G401 (cell line): ENCODE measurements at regions not wholly inside any gene's neighbourhood (a gene's known extent, or its start where the extent isn't known, plus 50 kb on each side); places are given as distances from the start of the nearest gene placed in this dataset.
"Not testable (repeated sequence)": the region's sequence is repeated elsewhere in the genome, so short reads cannot be mapped to it uniquely, and the experiment has no call there.

Source experiments
- DNase-seq: peaks from one replicate; pipeline ENCODE4 v3.0.0-alpha.2; 2015; ENCODE audit warnings: low spot score
- in situ Hi-C: cut with HindIII; loops from 2 replicates; pipeline ENCODE4 v1.10.0; 2016; ENCODE audit warnings: low sequenced_read_pairs, mixed read lengths

GRCh38 chr17:53765609-53766008, 57.1 kb upstream of the KIF2B start:
- DNase-seq: no peak
- in situ Hi-C loops: no loop called here

GRCh38 chr17:53765129-53765528, 57.6 kb upstream of the KIF2B start:
- DNase-seq: no peak
- in situ Hi-C loops: no loop called here

- DNase-seq: no peak
- in situ Hi-C loops: no loop called here
Measured at GRCh38 chr17:53757559-53757958, 65.2 kb upstream of the KIF2B start.

GRCh38 chr17:53757116-53757515, 65.6 kb upstream of the KIF2B start:
- DNase-seq, in situ Hi-C loops: not testable (repeated sequence)

GRCh38 chr17:53749178-53749577, 73.5 kb upstream of the KIF2B start:
- in situ Hi-C loops: no loop called here
- DNase-seq: no peak

- DNase-seq, in situ Hi-C loops: not testable (repeated sequence)
Measured at GRCh38 chr17:53748159-53748820, 74.4 kb upstream of the KIF2B start.

GRCh38 chr17:53740312-53740711, 82.4 kb upstream of the KIF2B start:
- in situ Hi-C loops: no loop called here

GRCh38 chr17:53736516-53737240, 86.0 kb upstream of the KIF2B start:
- DNase-seq: no peak
- in situ Hi-C loops: no loop called here

More at GRCh38 chr17:53740312-53740711, 82.4 kb upstream of the KIF2B start:
- no peak for DNase-seq

GRCh38 chr17:53724726-53725125, 98.0 kb upstream of the KIF2B start:
- in situ Hi-C loops: no loop called here
- no peak for DNase-seq

- no peak for DNase-seq
- in situ Hi-C loops: no loop called here
Measured at GRCh38 chr17:53722407-53722806, 100.3 kb upstream of the KIF2B start.

- no peak for DNase-seq
- in situ Hi-C loops: no loop called here
Measured at GRCh38 chr17:53721101-53721500, 101.6 kb upstream of the KIF2B start.

- DNase-seq: no peak
- in situ Hi-C loops: no loop called here
Measured at GRCh38 chr17:53719229-53719628, 103.5 kb upstream of the KIF2B start.

- no peak for DNase-seq
- in situ Hi-C loops: no loop called here
Measured at GRCh38 chr17:53707566-53707965, 115.2 kb upstream of the KIF2B start.

- no peak for DNase-seq
- in situ Hi-C loops: no loop called here
Measured at GRCh38 chr17:53696286-53696685, 126.4 kb upstream of the KIF2B start.

- DNase-seq: no peak
- in situ Hi-C loops: no loop called here
Measured at GRCh38 chr17:53687324-53687723, 135.4 kb upstream of the KIF2B start.

- in situ Hi-C loops: no loop called here
- no peak for DNase-seq
Measured at GRCh38 chr17:53680745-53681144, 142.0 kb upstream of the KIF2B start.

- no peak for DNase-seq
- in situ Hi-C loops: no loop called here
Measured at GRCh38 chr17:53668854-53669253, 153.9 kb upstream of the KIF2B start.

- DNase-seq: no peak
- in situ Hi-C loops: no loop called here
Measured at GRCh38 chr17:53662608-53663007, 160.1 kb upstream of the KIF2B start.

GRCh38 chr17:53659181-53659580, 163.5 kb upstream of the KIF2B start:
- no peak for DNase-seq
- in situ Hi-C loops: no loop called here

GRCh38 chr17:53655591-53655990, 167.1 kb upstream of the KIF2B start:
- in situ Hi-C loops: no loop called here
- DNase-seq: no peak

- in situ Hi-C loops: no loop called here
- DNase-seq: no peak
Measured at GRCh38 chr17:53649201-53649600, 173.5 kb upstream of the KIF2B start.
